HL-60 (cell line): ENCODE measurements at regions not wholly inside any gene's neighbourhood (a gene's known extent, or its start where the extent isn't known, plus 50 kb on each side); places are given as distances from the start of the nearest gene placed in this dataset.

Experiments used
- GABPA ChIP-seq: IDR thresholded peaks from 2 replicates; pipeline ENCODE4 v1.6.1; 2012; ENCODE audit warnings: low read depth
- POLR2AphosphoS5 ChIP-seq: IDR thresholded peaks from 2 replicates; pipeline ENCODE4 v1.6.1; 2012; ENCODE audit warnings: low read depth
- TF ChIP-seq, protein P1 (sequence below): IDR thresholded peaks from one replicate; pipeline ENCODE4 v1.5.1; 2011; ENCODE audit warnings: low read length, control low read depth, inconsistent platforms; ENCODE audit not compliant: insufficient read depth
- TF ChIP-seq, protein P2 (sequence below): IDR thresholded peaks from 2 replicates; pipeline ENCODE4 v1.6.1; 2012; ENCODE audit warnings: low read depth; ENCODE audit not compliant: insufficient replicate concordance

DNA sequence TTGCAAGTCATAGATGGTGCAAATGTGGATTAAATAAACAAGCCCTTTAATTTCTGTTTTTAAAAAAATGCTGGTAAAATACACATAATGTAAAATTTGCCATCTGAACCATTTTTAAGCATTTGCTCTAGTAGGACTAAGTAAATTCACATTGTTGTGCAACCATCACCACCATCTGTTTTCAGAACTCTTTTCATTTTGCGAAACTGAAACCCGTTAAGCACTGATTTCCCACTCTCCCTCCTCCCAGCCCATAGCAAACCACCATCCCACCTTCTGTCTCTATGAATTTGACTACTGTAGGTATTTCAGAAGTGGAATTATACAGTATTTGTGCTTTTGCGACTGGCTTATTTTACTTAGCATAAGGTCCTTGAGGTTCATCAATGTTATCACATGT lies 103.3 kb upstream of the CNTLN start:
- TF ChIP-seq GABPA (no peak), POLR2AphosphoS5 (no peak)
- TF ChIP-seq, protein P1, sequence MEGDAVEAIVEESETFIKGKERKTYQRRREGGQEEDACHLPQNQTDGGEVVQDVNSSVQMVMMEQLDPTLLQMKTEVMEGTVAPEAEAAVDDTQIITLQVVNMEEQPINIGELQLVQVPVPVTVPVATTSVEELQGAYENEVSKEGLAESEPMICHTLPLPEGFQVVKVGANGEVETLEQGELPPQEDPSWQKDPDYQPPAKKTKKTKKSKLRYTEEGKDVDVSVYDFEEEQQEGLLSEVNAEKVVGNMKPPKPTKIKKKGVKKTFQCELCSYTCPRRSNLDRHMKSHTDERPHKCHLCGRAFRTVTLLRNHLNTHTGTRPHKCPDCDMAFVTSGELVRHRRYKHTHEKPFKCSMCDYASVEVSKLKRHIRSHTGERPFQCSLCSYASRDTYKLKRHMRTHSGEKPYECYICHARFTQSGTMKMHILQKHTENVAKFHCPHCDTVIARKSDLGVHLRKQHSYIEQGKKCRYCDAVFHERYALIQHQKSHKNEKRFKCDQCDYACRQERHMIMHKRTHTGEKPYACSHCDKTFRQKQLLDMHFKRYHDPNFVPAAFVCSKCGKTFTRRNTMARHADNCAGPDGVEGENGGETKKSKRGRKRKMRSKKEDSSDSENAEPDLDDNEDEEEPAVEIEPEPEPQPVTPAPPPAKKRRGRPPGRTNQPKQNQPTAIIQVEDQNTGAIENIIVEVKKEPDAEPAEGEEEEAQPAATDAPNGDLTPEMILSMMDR: no peak
- TF ChIP-seq, protein P2, sequence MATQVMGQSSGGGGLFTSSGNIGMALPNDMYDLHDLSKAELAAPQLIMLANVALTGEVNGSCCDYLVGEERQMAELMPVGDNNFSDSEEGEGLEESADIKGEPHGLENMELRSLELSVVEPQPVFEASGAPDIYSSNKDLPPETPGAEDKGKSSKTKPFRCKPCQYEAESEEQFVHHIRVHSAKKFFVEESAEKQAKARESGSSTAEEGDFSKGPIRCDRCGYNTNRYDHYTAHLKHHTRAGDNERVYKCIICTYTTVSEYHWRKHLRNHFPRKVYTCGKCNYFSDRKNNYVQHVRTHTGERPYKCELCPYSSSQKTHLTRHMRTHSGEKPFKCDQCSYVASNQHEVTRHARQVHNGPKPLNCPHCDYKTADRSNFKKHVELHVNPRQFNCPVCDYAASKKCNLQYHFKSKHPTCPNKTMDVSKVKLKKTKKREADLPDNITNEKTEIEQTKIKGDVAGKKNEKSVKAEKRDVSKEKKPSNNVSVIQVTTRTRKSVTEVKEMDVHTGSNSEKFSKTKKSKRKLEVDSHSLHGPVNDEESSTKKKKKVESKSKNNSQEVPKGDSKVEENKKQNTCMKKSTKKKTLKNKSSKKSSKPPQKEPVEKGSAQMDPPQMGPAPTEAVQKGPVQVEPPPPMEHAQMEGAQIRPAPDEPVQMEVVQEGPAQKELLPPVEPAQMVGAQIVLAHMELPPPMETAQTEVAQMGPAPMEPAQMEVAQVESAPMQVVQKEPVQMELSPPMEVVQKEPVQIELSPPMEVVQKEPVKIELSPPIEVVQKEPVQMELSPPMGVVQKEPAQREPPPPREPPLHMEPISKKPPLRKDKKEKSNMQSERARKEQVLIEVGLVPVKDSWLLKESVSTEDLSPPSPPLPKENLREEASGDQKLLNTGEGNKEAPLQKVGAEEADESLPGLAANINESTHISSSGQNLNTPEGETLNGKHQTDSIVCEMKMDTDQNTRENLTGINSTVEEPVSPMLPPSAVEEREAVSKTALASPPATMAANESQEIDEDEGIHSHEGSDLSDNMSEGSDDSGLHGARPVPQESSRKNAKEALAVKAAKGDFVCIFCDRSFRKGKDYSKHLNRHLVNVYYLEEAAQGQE: no peak
